Skeletal muscle tissue (tissue), 3 donors: ENCODE measurements at regions not wholly inside any gene's neighbourhood (a gene's known extent, or its start where the extent isn't known, plus 50 kb on each side); places are given as distances from the start of the nearest gene placed in this dataset.

Experiments used
- H3K27ac ChIP-seq: one replicate; pipeline ENCODE4 v1.7.0; 2013; ENCODE audit warnings: mild to moderate bottlenecking, low read depth, low read length, inconsistent platforms
- H3K27me3 ChIP-seq, 3 donors: one replicate each; pipeline ENCODE4 v1.7.0; 2013; ENCODE audit warnings: low read length in 3 of 3; ENCODE audit not compliant: control insufficient read depth in 3 of 3, insufficient read depth in 3 of 3
- H3K36me3 ChIP-seq, 3 donors: one replicate each; pipeline ENCODE4 v1.7.0; 2013; ENCODE audit warnings: low read length in 3 of 3; ENCODE audit not compliant: control insufficient read depth in 3 of 3, insufficient read depth in 3 of 3
- H3K4me1 ChIP-seq, 3 donors: one replicate each; pipeline ENCODE4 v1.7.0; 2013; ENCODE audit warnings: low read length in 3 of 3, mild to moderate bottlenecking in 3 of 3; ENCODE audit not compliant: control insufficient read depth in 3 of 3, insufficient read depth in 3 of 3
- H3K4me3 ChIP-seq, 3 donors: one replicate each; pipeline ENCODE4 v1.7.0; 2013; ENCODE audit warnings: low read length in 3 of 3
- H3K9ac ChIP-seq, 3 donors: one replicate each; pipeline ENCODE4 v1.7.0; 2013; ENCODE audit warnings: low read length in 3 of 3, mild to moderate bottlenecking in 3 of 3, moderate library complexity in 2 of 3, low read depth in 1 of 3
- H3K9me3 ChIP-seq, 3 donors: one replicate each; pipeline ENCODE4 v1.7.0; 2013; ENCODE audit warnings: low read length in 3 of 3; ENCODE audit not compliant: control insufficient read depth in 3 of 3
- donor health status: Osteomylitis.

DNA sequence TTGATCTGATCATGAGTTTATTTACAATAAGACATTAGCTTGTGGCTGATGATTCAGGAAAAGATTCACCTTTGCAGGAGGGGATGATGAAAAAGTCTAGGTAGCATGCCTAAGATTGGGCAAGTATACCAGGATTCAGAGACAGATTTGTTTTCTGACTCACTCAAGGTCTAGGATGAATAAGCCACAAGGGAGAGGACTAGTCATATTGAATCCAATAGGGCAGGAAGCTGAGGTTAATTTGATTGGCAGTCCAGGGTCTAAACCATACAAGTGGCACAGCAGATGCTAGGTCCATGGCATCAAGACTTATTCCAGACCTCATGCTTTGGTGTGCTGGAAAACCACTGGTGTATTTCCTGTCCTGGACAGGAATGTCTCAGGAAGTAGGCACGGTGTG, 1133.4 kb downstream of the XPNPEP1 start:
- Histone ChIP-seq H3K27me3 (no peaks in the 10 kb centered on the region), H3K9ac (no peak overlapping the region), H3K4me3 (no peak overlapping the region), H3K9me3 (no peaks in the 10 kb centered on the region), H3K4me1 (no peaks in the 10 kb centered on the region), H3K36me3 (no peaks in the 10 kb centered on the region), H3K27ac (no peak overlapping the region)

DNA sequence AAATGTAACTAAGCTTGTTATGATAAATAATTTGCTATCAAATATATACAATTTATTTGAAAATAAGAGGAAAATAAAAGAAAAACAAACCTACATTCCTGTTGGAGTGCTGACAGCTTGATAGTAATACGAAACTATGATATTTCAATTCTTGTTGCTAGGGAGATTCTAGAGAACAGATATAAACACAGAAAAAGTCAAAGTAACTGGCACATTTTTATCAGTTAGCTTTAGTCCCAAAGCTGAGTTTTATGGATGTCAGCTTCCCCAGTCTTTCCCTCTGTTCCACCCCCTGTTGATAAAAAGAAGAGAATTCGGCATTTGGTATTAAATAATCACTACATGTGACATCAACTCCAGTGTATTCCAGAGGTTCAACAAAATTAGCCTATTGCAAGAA, 1134.0 kb downstream of the XPNPEP1 start:
- Histone ChIP-seq H3K27me3 (no peaks in the 10 kb centered on the region), H3K27ac (no peak overlapping the region), H3K36me3 (no peaks in the 10 kb centered on the region), H3K4me3 (no peak overlapping the region), H3K4me1 (no peaks in the 10 kb centered on the region), H3K9ac (no peak overlapping the region), H3K9me3 (no peaks in the 10 kb centered on the region)

DNA sequence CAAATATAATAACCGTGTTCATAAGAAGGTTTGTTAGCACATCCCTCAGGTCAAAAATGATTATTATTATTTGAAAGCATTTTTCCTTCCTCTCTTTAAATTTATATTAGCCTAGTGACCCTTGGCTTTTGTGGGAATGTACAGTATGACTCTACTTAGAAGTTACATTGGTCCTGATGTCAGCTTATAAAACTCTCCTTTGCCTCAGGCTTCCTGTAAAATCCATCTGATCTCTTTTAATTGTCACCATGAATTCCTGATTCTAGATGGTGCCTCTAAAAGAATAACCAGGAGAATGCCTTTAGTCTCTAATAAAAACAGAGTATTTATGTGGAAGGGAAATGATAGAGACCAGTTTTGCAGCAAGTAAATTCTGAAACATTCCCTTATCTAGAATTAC, 1134.4 kb downstream of the XPNPEP1 start:
- Histone ChIP-seq H3K36me3 (no peaks in the 10 kb centered on the region), H3K27ac (no peak overlapping the region), H3K9ac (no peak overlapping the region), H3K27me3 (no peaks in the 10 kb centered on the region), H3K9me3 (no peaks in the 10 kb centered on the region), H3K4me3 (no peak overlapping the region), H3K4me1 (no peaks in the 10 kb centered on the region)

DNA sequence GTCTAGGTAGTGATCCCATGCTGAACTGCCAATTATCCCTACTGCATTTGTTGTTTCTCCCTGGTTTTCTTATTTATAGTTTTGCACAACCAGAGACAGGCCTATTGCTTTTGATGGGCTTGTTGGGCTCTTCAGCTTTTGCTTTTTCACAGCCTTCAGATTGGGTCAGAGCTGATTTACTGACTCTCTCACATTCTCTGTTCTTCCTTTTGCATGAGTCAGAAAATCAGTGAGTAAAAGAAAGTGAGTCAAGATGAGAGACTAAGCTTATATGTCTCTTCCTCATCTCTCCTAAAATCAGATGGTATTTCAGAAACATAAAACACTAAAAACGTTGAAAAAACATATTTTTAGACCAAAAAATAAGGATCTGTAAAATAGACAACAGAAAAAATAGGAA, 1135.4 kb downstream of the XPNPEP1 start:
- Histone ChIP-seq H3K4me1 (no peaks in the 10 kb centered on the region), H3K9ac (no peak overlapping the region), H3K27me3 (no peaks in the 10 kb centered on the region), H3K4me3 (no peak overlapping the region), H3K9me3 (peaks cover 0 to 2% (median 0%) of the 10 kb centered on the region in 3 donors), H3K27ac (no peak overlapping the region), H3K36me3 (no peaks in the 10 kb centered on the region)

DNA sequence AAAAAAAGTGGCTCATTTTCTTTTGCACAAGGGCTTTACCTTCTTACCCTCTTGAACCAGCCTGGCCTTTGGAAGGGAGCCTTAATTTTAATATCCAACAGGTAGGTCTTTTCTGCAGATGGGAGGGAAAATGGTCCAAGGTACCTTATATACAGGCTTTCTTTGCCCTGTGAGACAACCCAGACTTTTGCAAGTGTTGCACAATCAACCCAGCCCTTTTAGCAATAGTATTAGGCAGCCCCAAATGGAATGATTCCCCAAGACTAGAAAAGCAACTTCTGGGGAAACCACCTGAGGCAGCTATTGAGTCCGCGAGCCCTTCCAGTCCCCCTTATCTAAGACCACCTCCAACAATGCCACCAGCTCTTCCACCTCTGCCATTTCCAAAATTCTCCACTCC, 1138.3 kb downstream of the XPNPEP1 start:
- Histone ChIP-seq H3K27me3 (no peaks in the 10 kb centered on the region), H3K9me3 (peaks cover 0 to 2% (median 0%) of the 10 kb centered on the region in 3 donors), H3K27ac (no peak overlapping the region), H3K4me1 (no peaks in the 10 kb centered on the region), H3K9ac (no peak overlapping the region), H3K4me3 (no peak overlapping the region), H3K36me3 (no peaks in the 10 kb centered on the region)

DNA sequence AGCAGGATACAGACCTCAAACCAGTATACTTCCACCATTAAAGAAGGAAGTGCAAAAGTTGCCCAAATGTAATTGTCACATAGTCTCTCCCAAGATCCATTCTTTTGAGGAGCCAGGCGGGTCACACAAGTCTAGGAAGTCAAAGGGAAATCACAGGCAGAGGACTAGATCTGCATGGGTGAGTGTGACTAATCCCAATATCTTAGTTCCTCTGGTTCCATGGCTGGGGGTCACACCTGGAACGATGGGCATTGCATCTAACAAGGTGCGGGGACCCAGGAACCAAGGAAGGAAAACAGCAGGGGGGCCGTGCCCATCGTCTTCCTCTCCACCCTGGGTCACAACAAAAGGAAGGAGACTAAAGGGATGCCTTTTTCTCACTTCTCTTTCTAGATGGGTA, 1138.8 kb downstream of the XPNPEP1 start:
- no peaks in the 10 kb centered on the region for H3K27me3 ChIP-seq
- H3K9ac ChIP-seq, result no peak overlapping the region

DNA sequence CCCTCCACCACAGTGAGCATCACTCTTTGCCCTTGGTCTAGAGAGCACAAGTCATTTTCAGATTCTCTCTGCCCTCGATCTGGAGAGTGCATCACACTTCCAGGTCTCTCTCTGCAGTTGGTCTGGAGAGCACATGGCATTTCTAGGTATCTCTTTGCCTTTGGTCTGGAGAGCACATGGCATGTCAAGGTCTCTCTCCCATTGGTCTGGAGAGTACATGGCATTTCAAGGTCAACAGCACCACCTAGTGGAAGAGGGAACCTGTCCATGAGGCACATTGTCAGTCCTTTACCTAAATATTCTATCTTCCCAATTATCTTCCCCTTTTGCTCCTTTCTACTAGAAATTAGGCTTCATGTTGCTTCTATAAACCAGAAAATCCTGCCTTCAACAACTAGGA, 1139.4 kb downstream of the XPNPEP1 start:
- Histone ChIP-seq H3K9ac (no peak overlapping the region), H3K36me3 (no peaks in the 10 kb centered on the region), H3K27me3 (no peaks in the 10 kb centered on the region), H3K4me1 (no peaks in the 10 kb centered on the region), H3K27ac (no peak overlapping the region), H3K9me3 (peaks cover 0 to 2% (median 0%) of the 10 kb centered on the region in 3 donors), H3K4me3 (peak overlapping the region in 1 of 3 donors; percentile 27)

More for the DNA sequence above, 1138.8 kb downstream of the XPNPEP1 start:
- Histone ChIP-seq H3K27ac (no peak overlapping the region), H3K36me3 (no peaks in the 10 kb centered on the region), H3K4me3 (no peak overlapping the region), H3K9me3 (peaks cover 0 to 2% (median 0%) of the 10 kb centered on the region in 3 donors), H3K4me1 (no peaks in the 10 kb centered on the region)

DNA sequence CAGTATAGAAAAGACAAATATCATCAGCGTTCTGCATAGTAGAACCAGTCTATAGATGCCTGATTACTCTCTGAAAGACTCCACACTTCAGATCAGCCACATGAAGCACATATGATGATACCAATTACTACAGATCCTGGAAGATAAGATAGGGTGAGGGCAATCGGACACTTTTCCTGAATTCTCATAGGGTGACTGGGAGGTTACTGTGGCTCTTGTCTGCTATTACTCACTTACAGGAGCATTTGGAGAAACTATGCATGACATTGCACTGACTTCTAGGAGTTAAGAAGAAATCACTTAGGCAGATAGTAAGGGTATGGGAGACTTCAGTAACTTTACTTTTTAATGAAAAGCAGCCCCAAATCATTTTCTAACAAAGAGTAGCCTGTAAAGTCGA, 1140.9 kb downstream of the XPNPEP1 start:
- no peaks in the 10 kb centered on the region for H3K36me3 ChIP-seq
- H3K9me3 ChIP-seq, result peaks cover 0 to 2% (median 0%) of the 10 kb centered on the region in 3 donors
- no peaks in the 10 kb centered on the region for H3K4me1 ChIP-seq
- no peak overlapping the region for H3K9ac ChIP-seq
- no peak overlapping the region for H3K4me3 ChIP-seq
- no peak overlapping the region for H3K27ac ChIP-seq
- no peaks in the 10 kb centered on the region for H3K27me3 ChIP-seq

DNA sequence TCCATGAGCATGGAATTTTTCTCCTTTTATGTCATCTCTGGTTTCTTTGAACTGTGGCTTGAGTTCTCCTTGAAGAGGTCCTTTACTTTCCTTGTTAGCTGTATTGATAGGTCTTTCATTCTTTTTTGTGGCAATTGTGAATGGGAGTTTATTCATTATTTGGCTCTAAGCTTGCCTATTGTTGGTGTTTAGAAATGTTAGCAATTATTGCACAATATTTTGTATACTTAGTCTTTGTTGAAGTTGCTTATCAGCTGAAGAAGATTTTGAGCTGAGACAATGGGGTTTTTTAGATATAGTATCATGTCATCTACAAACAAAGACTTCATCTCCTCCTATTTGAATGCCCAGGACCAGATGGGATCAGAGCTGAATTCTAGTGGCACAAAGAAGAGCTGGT, 1143.8 kb downstream of the XPNPEP1 start:
- no peak overlapping the region for H3K27ac ChIP-seq
- no peaks in the 10 kb centered on the region for H3K27me3 ChIP-seq
- no peak overlapping the region for H3K4me3 ChIP-seq
- H3K9me3 ChIP-seq, result peaks cover 0 to 2% (median 0%) of the 10 kb centered on the region in 3 donors
- no peaks in the 10 kb centered on the region for H3K36me3 ChIP-seq
- H3K4me1 ChIP-seq, result no peaks in the 10 kb centered on the region
- no peak overlapping the region for H3K9ac ChIP-seq

DNA sequence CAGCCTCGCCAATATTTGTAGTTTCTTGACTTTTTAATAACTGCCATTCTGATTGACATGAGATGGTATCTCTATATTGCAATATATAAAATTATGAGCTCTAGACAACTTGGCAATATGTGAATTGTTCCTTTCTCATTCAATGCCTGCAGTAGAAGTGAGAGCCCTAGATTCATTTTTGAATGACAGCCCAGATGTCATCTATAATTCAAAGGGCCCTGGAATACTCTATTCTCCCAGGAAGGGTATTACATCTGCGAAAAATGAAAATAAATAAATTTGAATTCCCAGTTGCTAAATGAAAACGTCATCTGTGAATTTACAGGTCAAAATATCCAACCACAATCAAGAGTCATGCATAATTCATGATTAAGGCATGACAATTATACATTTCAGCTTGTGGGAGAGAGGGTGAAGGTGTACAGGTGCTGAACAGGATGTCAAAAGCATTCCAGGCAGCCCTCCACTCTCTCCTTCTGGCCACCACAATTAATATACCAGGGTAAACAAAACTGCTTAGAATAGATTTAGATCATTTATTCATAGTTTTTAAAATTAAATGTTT, 1147.3 kb downstream of the XPNPEP1 start:
- Histone ChIP-seq H3K27ac (no peak overlapping the region), H3K27me3 (no peaks in the 10 kb centered on the region), H3K9me3 (no peaks in the 10 kb centered on the region), H3K36me3 (no peaks in the 10 kb centered on the region), H3K9ac (no peak overlapping the region), H3K4me3 (no peak overlapping the region), H3K4me1 (no peaks in the 10 kb centered on the region)
